ENCODE measurements at regions not wholly inside any gene's neighbourhood (a gene's known extent, or its start where the extent isn't known, plus 50 kb on each side); places are given as distances from the start of the nearest gene placed in this dataset.

DNA sequence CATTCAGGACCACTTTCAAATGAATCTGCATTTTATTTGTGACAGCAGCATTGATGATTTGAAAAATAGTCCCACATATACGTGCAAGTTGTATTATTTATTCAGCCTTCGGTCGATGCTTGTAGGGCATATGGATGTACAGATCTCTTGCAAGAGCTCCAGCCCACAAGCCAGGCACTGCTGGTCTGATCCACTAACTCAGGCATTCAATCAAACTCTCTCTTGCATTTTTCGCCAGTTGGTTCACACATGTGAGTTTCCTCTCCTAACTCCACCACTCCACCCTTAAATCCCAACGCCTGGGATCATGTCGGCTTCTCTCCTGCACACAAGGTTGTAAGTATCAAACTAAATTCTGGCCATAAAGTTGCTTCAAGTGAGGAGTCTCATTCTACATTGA lies 318.7 kb downstream of the CYP26B1 start:
- no peak for TF ChIP-seq POLR2A (IDR thresholded peaks at IDR 0.05)
- TF ChIP-seq, protein P1, sequence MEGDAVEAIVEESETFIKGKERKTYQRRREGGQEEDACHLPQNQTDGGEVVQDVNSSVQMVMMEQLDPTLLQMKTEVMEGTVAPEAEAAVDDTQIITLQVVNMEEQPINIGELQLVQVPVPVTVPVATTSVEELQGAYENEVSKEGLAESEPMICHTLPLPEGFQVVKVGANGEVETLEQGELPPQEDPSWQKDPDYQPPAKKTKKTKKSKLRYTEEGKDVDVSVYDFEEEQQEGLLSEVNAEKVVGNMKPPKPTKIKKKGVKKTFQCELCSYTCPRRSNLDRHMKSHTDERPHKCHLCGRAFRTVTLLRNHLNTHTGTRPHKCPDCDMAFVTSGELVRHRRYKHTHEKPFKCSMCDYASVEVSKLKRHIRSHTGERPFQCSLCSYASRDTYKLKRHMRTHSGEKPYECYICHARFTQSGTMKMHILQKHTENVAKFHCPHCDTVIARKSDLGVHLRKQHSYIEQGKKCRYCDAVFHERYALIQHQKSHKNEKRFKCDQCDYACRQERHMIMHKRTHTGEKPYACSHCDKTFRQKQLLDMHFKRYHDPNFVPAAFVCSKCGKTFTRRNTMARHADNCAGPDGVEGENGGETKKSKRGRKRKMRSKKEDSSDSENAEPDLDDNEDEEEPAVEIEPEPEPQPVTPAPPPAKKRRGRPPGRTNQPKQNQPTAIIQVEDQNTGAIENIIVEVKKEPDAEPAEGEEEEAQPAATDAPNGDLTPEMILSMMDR (IDR thresholded peaks at IDR 0.05) = no peak

All from heart left ventricle (tissue), 13 donors.